Gastrocnemius medialis (tissue), 4 donors: ENCODE measurements at regions not wholly inside any gene's neighbourhood (a gene's known extent, or its start where the extent isn't known, plus 50 kb on each side); places are given as distances from the start of the nearest gene placed in this dataset.

Source experiments
- ATAC-seq, 2 donors: fragments of 150-250 bp; one replicate each; pipeline ENCODE4 v1.9.1; 2016
- DNase-seq, 2 donors: peaks; one replicate each; pipeline ENCODE4 v3.0.0-alpha.2; 2019
- H3K27ac ChIP-seq, 4 donors: fragments of 200-600 bp; sonication (generic); 1 replicate in 1 of 4; 2 replicates in 3 of 4; pipeline ENCODE4 v1.5.1; 2016 to 2018; ENCODE audit warnings: mild to moderate bottlenecking in 2 of 4, moderate library complexity in 1 of 4
- H3K27me3 ChIP-seq, 3 donors: fragments of 200-600 bp; sonication (generic) in 2 of 3; 1 replicate in 1 of 3; 2 replicates in 2 of 3; pipeline versions ENCODE4 v1.5.1 to v1.6.0; 2016 to 2019; ENCODE audit warnings: mild to moderate bottlenecking in 1 of 3, moderate library complexity in 1 of 3
- H3K36me3 ChIP-seq, 2 donors: fragments of 200-600 bp; sonication (generic) in 1 of 2; one replicate each; pipeline ENCODE4 v1.5.1; 2017 to 2018
- H3K4me1 ChIP-seq, 2 donors: fragments of 200-600 bp; sonication (generic) in 1 of 2; one replicate each; pipeline ENCODE4 v1.5.1; 2016 to 2017; ENCODE audit warnings: mild to moderate bottlenecking in 2 of 2
- H3K4me3 ChIP-seq, 4 donors: fragments of 200-600 bp; sonication (generic) in 3 of 4; 1 replicate in 1 of 4; 2 replicates in 3 of 4; pipeline ENCODE4 v1.5.1; 2016 to 2019; ENCODE audit warnings: mild to moderate bottlenecking in 2 of 4
- H3K9me3 ChIP-seq, 3 donors: fragments of 200-600 bp; sonication (generic) in 2 of 3; 1 replicate in 1 of 3; 2 replicates in 2 of 3; pipeline ENCODE4 v1.5.1; 2016 to 2019
- CTCF ChIP-seq, 5 experiments: fragments of 450-650 bp in 3 of 5; fragments of 200-600 bp in 2 of 5; sonication (generic) in 2 of 5; IDR thresholded peaks in 4 of 5; conservative IDR thresholded peaks in 1 of 5; 1 replicate in 4 of 5; 2 replicates in 1 of 5; pipeline ENCODE4 v1.5.1; 2016 to 2019; ENCODE audit warnings: antibody characterized with exemption in 5 of 5, mild to moderate bottlenecking in 3 of 5, moderate library complexity in 3 of 5
- POLR2A ChIP-seq, 2 donors: fragments of 450-650 bp; IDR thresholded peaks; one replicate each; pipeline ENCODE4 v1.6.1; 2017; ENCODE audit warnings: antibody characterized with exemption in 2 of 2, mild to moderate bottlenecking in 2 of 2, moderate library complexity in 2 of 2
- in situ Hi-C, 4 donors: fragments of 200-750 bp; cut with MboI; loops; one replicate each; pipeline versions ENCODE4 v1.15.0 to v1.8.0; 2017; ENCODE audit warnings: low sequenced_read_pairs in 4 of 4
- intact Hi-C: fragments of 100-400 bp; cut with DNase I; formaldehyde crosslinking; loops from one replicate; pipeline ENCODE4 v1.15.1; 2023; ENCODE audit warnings: low total_unique reads

GRCh38 chr9:4365055-4365454 lies 65.2 kb upstream of the GLIS3 start:
- no peak for TF ChIP-seq POLR2A (IDR thresholded peaks at IDR 0.05)
- no peak for TF ChIP-seq CTCF (IDR thresholded peaks at IDR 0.05 in 4 of 5, conservative IDR thresholded peaks at IDR 0.05 in 1 of 5)
- Histone ChIP-seq H3K27ac (no peak overlapping the region), H3K9me3 (no peaks in the 10 kb centered on the region), H3K4me3 (no peak overlapping the region), H3K36me3 (no peaks in the 10 kb centered on the region), H3K27me3 (no peaks in the 10 kb centered on the region), H3K4me1 (no peaks in the 10 kb centered on the region)
- DNase-seq (no peak), ATAC-seq (no peak)
- intact Hi-C loops = no loop called here
- in situ Hi-C loops = loop anchor here in 1 of 4 donors (25.0 kb wide), 1 partner anchor 1503 kb away; no protein-coding TSS in a partner anchor

GRCh38 chr9:4362281-4362680 lies 62.4 kb upstream of the GLIS3 start:
- Histone ChIP-seq H3K27ac (no peak overlapping the region), H3K27me3 (no peaks in the 10 kb centered on the region), H3K4me1 (no peaks in the 10 kb centered on the region), H3K9me3 (no peaks in the 10 kb centered on the region), H3K36me3 (no peaks in the 10 kb centered on the region), H3K4me3 (no peak overlapping the region)
- no peak for DNase-seq
- ATAC-seq = no peak
- intact Hi-C loops = no loop called here
- in situ Hi-C loops = loop anchor here in 1 of 4 donors (25.0 kb wide), 1 partner anchor 1500 kb away; no protein-coding TSS in a partner anchor
- no peak for TF ChIP-seq CTCF (IDR thresholded peaks at IDR 0.05 in 4 of 5, conservative IDR thresholded peaks at IDR 0.05 in 1 of 5)
- TF ChIP-seq POLR2A (IDR thresholded peaks at IDR 0.05) = no peak

- Histone ChIP-seq H3K27ac (no peak overlapping the region), H3K4me1 (no peaks in the 10 kb centered on the region), H3K27me3 (no peaks in the 10 kb centered on the region), H3K4me3 (no peak overlapping the region), H3K36me3 (no peaks in the 10 kb centered on the region), H3K9me3 (no peaks in the 10 kb centered on the region)
- in situ Hi-C loops (loop anchor here in 1 of 4 donors (25.0 kb wide), 1 partner anchor 1497 kb away; no protein-coding TSS in a partner anchor), intact Hi-C loops (no loop called here)
- no peak for DNase-seq
- TF ChIP-seq POLR2A (IDR thresholded peaks at IDR 0.05) = no peak
- no peak for TF ChIP-seq CTCF (IDR thresholded peaks at IDR 0.05 in 4 of 5, conservative IDR thresholded peaks at IDR 0.05 in 1 of 5)
- ATAC-seq = no peak
Observed at GRCh38 chr9:4359016-4359415, 59.1 kb upstream of the GLIS3 start.

- TF ChIP-seq CTCF (IDR thresholded peaks at IDR 0.05 in 4 of 5, conservative IDR thresholded peaks at IDR 0.05 in 1 of 5) (no peak), POLR2A (IDR thresholded peaks at IDR 0.05) (no peak)
- in situ Hi-C loops (loop anchor here in 1 of 4 donors (25.0 kb wide), 1 partner anchor 1496 kb away; no protein-coding TSS in a partner anchor), intact Hi-C loops (no loop called here)
Observed at GRCh38 chr9:4357929-4358328, 58.1 kb upstream of the GLIS3 start.

GRCh38 chr9:4356306-4356705 lies 56.4 kb upstream of the GLIS3 start:
- Histone ChIP-seq H3K4me1 (no peaks in the 10 kb centered on the region), H3K27me3 (no peaks in the 10 kb centered on the region), H3K4me3 (no peak overlapping the region), H3K27ac (no peak overlapping the region), H3K36me3 (no peaks in the 10 kb centered on the region), H3K9me3 (no peaks in the 10 kb centered on the region)
- intact Hi-C loops = no loop called here
- in situ Hi-C loops = loop anchor here in 1 of 4 donors (25.0 kb wide), 1 partner anchor 1494 kb away; no protein-coding TSS in a partner anchor
- no peak for ATAC-seq
- no peak for TF ChIP-seq POLR2A (IDR thresholded peaks at IDR 0.05)
- TF ChIP-seq CTCF (IDR thresholded peaks at IDR 0.05 in 4 of 5, conservative IDR thresholded peaks at IDR 0.05 in 1 of 5) = no peak
- DNase-seq = no peak

More at GRCh38 chr9:4357929-4358328, 58.1 kb upstream of the GLIS3 start:
- Histone ChIP-seq H3K9me3 (no peaks in the 10 kb centered on the region), H3K4me3 (no peak overlapping the region), H3K4me1 (no peaks in the 10 kb centered on the region), H3K27ac (no peak overlapping the region), H3K27me3 (no peaks in the 10 kb centered on the region), H3K36me3 (no peaks in the 10 kb centered on the region)
- DNase-seq = no peak
- ATAC-seq = no peak
